ENCODE measurements at regions not wholly inside any gene's neighbourhood (a gene's known extent, or its start where the extent isn't known, plus 50 kb on each side); places are given as distances from the start of the nearest gene placed in this dataset.

DNA sequence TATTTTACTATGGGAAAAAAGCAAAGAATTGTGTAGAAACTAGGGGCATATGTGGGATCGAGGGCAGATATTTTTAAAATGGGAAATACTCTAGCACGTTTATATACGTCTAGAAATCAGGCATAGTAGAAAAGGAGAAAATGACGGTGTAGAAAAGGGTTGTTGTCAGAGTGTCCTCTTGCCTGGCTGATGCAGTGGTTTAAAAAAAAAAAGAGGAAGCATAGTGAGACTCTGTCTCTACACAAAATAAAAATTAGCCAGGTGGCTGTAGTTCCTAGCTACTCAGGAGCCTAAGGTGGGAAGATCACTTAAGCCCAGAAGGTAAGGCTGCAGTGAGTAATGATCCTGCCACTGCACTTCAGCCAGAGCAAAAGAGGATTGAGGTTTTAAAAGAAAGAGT lies 64.7 kb upstream of the LRRC7 start:
- Mint-ChIP-seq H3K27ac (no peak overlapping the region), H3K4me1 (peaks cover 7% of the 10 kb centered on the region; the same call in 1 of the 2 replicates), H3K4me3 (no peak overlapping the region), H3K9me3 (no peaks in the 10 kb centered on the region), H3K27me3 (ENCODE audit: low read depth) (no peaks in the 10 kb centered on the region), H3K36me3 (no peaks in the 10 kb centered on the region)
- ChIA-PET CTCF (no interaction called here), POLR2A (no interaction called here)
- no peak for ATAC-seq
- TF ChIP-seq ZNF263 (CRISPR knock-in tag; IDR thresholded peaks at IDR 0.05; ENCODE audit: low read depth) (no peak), SP1 (CRISPR knock-in tag; conservative IDR thresholded peaks at IDR 0.05) (no peak)
- DNase-seq (ENCODE audit: low spot score), result no peak

DNA sequence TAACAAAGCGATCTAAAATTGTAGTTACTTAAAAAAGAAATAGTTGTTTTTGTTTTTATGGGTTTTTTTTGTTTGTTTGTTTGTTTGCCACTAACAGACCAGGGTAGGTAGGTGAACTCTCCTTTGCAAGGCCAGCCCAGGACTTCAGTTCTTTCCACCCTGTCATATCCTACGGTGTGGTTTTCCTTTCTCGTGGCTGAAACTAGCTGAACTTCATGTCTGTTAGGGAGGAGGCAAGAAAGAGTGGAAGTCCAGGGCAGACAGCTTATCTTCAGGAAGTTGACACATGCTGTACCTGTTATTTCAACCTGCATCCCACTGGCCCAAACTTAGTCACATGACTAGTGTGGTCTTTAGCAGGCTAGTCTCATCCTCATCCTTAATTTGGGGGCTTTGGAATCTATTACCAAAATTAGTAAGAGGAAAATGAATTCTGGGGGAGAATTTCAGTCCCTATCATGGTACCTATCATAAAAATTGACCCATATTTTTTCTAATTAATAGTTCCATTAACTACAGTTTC lies 62.9 kb upstream of the LRRC7 start:
- CTCF ChIA-PET, result no interaction called here
- TF ChIP-seq, protein P1, sequence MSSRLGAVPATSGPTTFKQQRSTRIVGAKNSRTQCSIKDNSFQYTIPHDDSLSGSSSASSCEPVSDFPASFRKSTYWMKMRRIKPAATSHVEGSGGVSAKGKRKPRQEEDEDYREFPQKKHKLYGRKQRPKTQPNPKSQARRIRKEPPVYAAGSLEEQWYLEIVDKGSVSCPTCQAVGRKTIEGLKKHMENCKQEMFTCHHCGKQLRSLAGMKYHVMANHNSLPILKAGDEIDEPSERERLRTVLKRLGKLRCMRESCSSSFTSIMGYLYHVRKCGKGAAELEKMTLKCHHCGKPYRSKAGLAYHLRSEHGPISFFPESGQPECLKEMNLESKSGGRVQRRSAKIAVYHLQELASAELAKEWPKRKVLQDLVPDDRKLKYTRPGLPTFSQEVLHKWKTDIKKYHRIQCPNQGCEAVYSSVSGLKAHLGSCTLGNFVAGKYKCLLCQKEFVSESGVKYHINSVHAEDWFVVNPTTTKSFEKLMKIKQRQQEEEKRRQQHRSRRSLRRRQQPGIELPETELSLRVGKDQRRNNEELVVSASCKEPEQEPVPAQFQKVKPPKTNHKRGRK (CRISPR knock-in tag; IDR thresholded peaks at IDR 0.05; ENCODE audit: borderline replicate concordance), result no peak
- no peak for TF ChIP-seq TEAD4 (CRISPR knock-in tag; IDR thresholded peaks at IDR 0.05)

DNA sequence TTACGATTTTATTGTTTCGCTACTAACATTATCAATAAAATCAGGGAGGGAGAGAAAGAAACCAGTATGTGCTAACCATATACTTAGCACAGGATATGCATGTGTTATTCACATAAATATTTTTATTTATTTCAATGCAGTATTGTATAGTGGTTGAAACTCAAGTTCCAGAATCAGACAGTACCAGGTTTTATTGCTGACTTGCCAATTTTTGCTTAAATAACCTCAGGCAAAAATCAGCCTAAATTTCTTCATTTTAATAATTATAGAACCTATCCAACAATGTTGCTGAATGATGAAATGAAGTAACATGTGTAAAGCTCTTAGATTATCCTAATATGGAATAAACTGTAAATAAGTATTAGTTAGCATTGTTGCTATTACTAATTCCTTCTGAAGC lies 61.4 kb upstream of the LRRC7 start:
- no peak overlapping the region for H3K27ac Mint-ChIP-seq
- DNase-seq (ENCODE audit: low spot score) (no peak), ATAC-seq (no peak)
- peaks cover 7% of the 10 kb centered on the region; the same call in 1 of the 2 replicates for H3K4me1 Mint-ChIP-seq
- H3K36me3 Mint-ChIP-seq, result no peaks in the 10 kb centered on the region
- H3K9me3 Mint-ChIP-seq, result no peaks in the 10 kb centered on the region
- no peak overlapping the region for H3K4me3 Mint-ChIP-seq
- CTCF ChIA-PET, result no interaction called here
- no peaks in the 10 kb centered on the region for H3K27me3 Mint-ChIP-seq (ENCODE audit: low read depth)
- POLR2A ChIA-PET, result no interaction called here
- TF ChIP-seq, protein P2, sequence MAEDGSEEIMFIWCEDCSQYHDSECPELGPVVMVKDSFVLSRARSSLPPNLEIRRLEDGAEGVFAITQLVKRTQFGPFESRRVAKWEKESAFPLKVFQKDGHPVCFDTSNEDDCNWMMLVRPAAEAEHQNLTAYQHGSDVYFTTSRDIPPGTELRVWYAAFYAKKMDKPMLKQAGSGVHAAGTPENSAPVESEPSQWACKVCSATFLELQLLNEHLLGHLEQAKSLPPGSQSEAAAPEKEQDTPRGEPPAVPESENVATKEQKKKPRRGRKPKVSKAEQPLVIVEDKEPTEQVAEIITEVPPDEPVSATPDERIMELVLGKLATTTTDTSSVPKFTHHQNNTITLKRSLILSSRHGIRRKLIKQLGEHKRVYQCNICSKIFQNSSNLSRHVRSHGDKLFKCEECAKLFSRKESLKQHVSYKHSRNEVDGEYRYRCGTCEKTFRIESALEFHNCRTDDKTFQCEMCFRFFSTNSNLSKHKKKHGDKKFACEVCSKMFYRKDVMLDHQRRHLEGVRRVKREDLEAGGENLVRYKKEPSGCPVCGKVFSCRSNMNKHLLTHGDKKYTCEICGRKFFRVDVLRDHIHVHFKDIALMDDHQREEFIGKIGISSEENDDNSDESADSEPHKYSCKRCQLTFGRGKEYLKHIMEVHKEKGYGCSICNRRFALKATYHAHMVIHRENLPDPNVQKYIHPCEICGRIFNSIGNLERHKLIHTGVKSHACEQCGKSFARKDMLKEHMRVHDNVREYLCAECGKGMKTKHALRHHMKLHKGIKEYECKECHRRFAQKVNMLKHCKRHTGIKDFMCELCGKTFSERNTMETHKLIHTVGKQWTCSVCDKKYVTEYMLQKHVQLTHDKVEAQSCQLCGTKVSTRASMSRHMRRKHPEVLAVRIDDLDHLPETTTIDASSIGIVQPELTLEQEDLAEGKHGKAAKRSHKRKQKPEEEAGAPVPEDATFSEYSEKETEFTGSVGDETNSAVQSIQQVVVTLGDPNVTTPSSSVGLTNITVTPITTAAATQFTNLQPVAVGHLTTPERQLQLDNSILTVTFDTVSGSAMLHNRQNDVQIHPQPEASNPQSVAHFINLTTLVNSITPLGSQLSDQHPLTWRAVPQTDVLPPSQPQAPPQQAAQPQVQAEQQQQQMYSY (CRISPR knock-in tag; IDR thresholded peaks at IDR 0.05), result no peak
- TF ChIP-seq SP1 (CRISPR knock-in tag; conservative IDR thresholded peaks at IDR 0.05), result no peak
- no peak for TF ChIP-seq NFE2L1 (CRISPR knock-in tag; IDR thresholded peaks at IDR 0.05)
- no peak for TF ChIP-seq ELF4 (CRISPR knock-in tag; IDR thresholded peaks at IDR 0.05; ENCODE audit: low read depth)
- TF ChIP-seq, protein P3, sequence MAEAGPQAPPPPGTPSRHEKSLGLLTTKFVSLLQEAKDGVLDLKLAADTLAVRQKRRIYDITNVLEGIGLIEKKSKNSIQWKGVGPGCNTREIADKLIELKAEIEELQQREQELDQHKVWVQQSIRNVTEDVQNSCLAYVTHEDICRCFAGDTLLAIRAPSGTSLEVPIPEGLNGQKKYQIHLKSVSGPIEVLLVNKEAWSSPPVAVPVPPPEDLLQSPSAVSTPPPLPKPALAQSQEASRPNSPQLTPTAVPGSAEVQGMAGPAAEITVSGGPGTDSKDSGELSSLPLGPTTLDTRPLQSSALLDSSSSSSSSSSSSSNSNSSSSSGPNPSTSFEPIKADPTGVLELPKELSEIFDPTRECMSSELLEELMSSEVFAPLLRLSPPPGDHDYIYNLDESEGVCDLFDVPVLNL (CRISPR knock-in tag; IDR thresholded peaks at IDR 0.05; ENCODE audit: borderline replicate concordance, low read depth), result no peak
- TF ChIP-seq NFATC4 (CRISPR knock-in tag; IDR thresholded peaks at IDR 0.05), result no peak
- TF ChIP-seq, protein P4, sequence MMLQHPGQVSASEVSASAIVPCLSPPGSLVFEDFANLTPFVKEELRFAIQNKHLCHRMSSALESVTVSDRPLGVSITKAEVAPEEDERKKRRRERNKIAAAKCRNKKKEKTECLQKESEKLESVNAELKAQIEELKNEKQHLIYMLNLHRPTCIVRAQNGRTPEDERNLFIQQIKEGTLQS (CRISPR knock-in tag; conservative IDR thresholded peaks at IDR 0.05), result no peak
- TF ChIP-seq, protein P5, sequence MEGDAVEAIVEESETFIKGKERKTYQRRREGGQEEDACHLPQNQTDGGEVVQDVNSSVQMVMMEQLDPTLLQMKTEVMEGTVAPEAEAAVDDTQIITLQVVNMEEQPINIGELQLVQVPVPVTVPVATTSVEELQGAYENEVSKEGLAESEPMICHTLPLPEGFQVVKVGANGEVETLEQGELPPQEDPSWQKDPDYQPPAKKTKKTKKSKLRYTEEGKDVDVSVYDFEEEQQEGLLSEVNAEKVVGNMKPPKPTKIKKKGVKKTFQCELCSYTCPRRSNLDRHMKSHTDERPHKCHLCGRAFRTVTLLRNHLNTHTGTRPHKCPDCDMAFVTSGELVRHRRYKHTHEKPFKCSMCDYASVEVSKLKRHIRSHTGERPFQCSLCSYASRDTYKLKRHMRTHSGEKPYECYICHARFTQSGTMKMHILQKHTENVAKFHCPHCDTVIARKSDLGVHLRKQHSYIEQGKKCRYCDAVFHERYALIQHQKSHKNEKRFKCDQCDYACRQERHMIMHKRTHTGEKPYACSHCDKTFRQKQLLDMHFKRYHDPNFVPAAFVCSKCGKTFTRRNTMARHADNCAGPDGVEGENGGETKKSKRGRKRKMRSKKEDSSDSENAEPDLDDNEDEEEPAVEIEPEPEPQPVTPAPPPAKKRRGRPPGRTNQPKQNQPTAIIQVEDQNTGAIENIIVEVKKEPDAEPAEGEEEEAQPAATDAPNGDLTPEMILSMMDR (IDR thresholded peaks at IDR 0.05), result no peak
- TF ChIP-seq ZNF396 (CRISPR knock-in tag; IDR thresholded peaks at IDR 0.05; ENCODE audit: borderline replicate concordance), result no peak
- no peak for TF ChIP-seq CBFB (CRISPR knock-in tag; IDR thresholded peaks at IDR 0.05; ENCODE audit: low read depth)
- no peak for TF ChIP-seq CREM (CRISPR knock-in tag; IDR thresholded peaks at IDR 0.05)

More for the DNA sequence above, 62.9 kb upstream of the LRRC7 start:
- POLR2A ChIA-PET, result no interaction called here
- Mint-ChIP-seq H3K4me3 (no peak overlapping the region), H3K27ac (no peak overlapping the region), H3K27me3 (ENCODE audit: low read depth) (no peaks in the 10 kb centered on the region), H3K9me3 (no peaks in the 10 kb centered on the region), H3K4me1 (peaks cover 7% of the 10 kb centered on the region; the same call in 1 of the 2 replicates), H3K36me3 (no peaks in the 10 kb centered on the region)
- ATAC-seq, result no peak
- DNase-seq (ENCODE audit: low spot score), result no peak

Measured in WTC11 (cell line).